Hepatocyte (in vitro differentiated cells): ENCODE measurements at regions not wholly inside any gene's neighbourhood (a gene's known extent, or its start where the extent isn't known, plus 50 kb on each side); places are given as distances from the start of the nearest gene placed in this dataset.

Experiments
- EZH2 ChIP-seq: fragments of 200-600 bp; sonication (generic); IDR thresholded peaks from 2 replicates; pipeline ENCODE4 v1.6.1; 2016; ENCODE audit warnings: antibody characterized with exemption, mild to moderate bottlenecking, borderline replicate concordance
- EZH2phosphoT487 ChIP-seq: fragments of 200-600 bp; sonication (generic); IDR thresholded peaks from one replicate; pipeline ENCODE4 v1.6.1; 2018; ENCODE audit warnings: antibody characterized with exemption, mild to moderate bottlenecking, low read depth, moderate library complexity; ENCODE audit not compliant: unreplicated experiment, severe bottlenecking
- TF ChIP-seq, protein P1 (sequence below): fragments of 200-600 bp; sonication (generic); IDR thresholded peaks from 2 replicates; pipeline ENCODE4 v1.5.1; 2016; ENCODE audit warnings: antibody characterized with exemption, mild to moderate bottlenecking; ENCODE audit not compliant: poor library complexity

GRCh38 chr4:168021666-168022065 lies 70.7 kb upstream of the ANXA10 start:
- TF ChIP-seq EZH2 (no peak), EZH2phosphoT487 (no peak)
- TF ChIP-seq, protein P1, sequence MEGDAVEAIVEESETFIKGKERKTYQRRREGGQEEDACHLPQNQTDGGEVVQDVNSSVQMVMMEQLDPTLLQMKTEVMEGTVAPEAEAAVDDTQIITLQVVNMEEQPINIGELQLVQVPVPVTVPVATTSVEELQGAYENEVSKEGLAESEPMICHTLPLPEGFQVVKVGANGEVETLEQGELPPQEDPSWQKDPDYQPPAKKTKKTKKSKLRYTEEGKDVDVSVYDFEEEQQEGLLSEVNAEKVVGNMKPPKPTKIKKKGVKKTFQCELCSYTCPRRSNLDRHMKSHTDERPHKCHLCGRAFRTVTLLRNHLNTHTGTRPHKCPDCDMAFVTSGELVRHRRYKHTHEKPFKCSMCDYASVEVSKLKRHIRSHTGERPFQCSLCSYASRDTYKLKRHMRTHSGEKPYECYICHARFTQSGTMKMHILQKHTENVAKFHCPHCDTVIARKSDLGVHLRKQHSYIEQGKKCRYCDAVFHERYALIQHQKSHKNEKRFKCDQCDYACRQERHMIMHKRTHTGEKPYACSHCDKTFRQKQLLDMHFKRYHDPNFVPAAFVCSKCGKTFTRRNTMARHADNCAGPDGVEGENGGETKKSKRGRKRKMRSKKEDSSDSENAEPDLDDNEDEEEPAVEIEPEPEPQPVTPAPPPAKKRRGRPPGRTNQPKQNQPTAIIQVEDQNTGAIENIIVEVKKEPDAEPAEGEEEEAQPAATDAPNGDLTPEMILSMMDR = no peak
